Left lobe of liver (tissue), 2 donors: ENCODE measurements at regions not wholly inside any gene's neighbourhood (a gene's known extent, or its start where the extent isn't known, plus 50 kb on each side); places are given as distances from the start of the nearest gene placed in this dataset.

Source experiments
- ATAC-seq: fragments of 200-7000 bp; cut with Tn5 transposase; one replicate; pipeline ENCODE4 v1.9.1; 2020; ENCODE audit warnings: mild to moderate bottlenecking, moderate library complexity
- DNase-seq: peaks from one replicate; pipeline ENCODE4 v3.0.0-alpha.2; 2020; ENCODE audit warnings: low spot score
- donor health status: DM: no; HTN: no; CAD: no; lungs with moderate emphysema.
- donor health status: DM: no; HTN: yes; CAD: no.

DNA sequence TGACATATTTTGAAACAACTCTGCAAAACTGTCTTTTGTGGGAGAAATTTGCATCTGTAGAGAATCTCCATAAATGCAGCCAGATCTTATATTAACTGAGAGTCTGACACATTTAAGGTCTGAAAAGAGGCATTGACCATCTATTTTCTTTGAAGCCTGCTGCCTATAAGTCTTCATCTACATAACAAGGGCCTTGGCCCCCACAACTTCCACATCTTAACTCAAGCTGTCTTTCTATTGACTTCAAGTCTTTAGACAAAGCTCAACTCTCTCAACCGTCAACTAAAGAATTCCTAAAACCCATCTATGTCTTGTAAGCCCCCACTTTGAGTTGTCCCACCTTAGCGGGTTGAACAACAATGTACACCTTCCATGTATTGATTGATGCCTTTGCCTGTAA lies 72.4 kb upstream of the ADCY1 start:
- ATAC-seq (no peak), DNase-seq (no peak)

DNA sequence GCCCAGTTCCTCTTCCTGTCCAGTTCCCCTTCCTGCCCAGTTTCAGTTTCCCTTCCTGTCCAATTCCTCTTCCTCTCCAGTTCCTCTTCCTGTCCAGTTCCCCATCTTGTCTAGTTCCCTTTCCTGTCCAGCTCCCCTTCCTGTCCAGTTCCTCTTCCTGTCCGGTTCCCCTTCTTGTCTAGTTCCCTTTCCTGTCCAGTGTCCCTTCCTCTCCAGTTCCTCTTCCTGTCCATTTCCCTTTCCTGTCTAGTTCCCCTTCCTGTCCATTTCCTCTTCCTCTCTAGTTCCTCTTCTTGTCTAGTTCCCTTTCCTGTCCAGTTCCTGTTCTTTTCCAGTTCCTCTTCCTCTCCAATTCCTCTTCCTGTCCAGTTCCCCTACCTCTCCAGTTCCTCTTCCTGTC lies 68.1 kb upstream of the ADCY1 start:
- ATAC-seq (no peak), DNase-seq (no peak)

DNA sequence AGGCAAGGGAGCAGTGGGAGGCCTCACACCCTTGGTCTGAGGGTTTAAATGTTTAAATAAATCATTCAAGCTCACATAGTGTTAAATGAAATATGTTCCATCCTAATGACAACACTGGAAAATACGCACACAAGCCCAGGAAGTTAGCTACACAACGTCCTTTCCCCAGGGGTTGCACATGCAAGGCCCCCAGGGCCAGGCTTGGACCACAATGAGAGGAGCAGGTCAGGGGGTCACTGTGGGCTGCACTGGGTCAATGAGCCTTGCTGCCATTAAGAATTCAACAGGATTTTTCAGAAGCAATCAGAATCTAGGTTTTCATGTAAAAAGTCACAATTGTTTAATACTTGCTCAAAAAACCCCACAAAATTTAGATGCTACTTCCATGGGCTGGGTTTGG lies 64.9 kb upstream of the ADCY1 start:
- ATAC-seq (no peak), DNase-seq (no peak)

DNA sequence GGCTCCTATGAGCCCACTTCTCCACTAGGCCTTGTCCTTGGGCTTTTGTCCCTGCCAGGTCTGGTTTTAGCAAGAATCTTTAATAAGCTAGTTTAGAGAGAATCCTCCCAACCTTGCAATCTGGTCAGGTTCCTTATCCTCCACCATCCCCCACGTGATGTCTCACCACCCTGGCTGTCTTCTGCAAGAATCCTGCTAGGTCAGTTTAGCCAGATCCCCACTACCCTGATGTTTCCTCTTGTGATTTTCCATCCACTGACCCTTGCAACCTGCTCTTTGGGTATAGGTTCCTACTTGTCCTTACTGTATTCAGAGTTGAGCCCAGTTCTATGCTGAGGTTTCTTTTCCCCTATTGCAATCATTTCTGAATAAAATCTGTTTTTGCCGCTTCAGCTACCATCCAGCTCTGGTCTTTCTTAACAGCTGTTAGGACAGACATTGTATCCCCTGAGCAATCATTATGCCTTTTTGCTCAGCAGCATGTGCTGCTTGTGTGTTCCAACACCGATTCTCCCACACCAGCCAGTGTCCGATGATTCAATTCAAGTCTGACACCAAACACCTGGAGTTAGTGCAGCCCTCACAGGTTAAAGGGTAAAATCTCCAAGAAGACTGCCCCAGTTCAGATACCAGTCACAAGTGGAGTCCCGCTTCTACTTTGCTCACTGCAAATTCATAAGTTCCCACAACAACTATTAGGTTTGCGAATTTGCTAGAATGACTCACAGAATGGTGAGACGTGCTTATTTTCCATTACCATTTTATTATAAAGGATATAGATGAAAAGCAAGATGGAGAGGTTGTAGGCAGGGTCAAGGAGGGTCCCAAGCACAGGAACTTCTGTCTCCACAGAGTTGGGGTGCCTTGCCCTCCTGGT lies 62.2 kb upstream of the ADCY1 start:
- DNase-seq (no peak), ATAC-seq (no peak)

DNA sequence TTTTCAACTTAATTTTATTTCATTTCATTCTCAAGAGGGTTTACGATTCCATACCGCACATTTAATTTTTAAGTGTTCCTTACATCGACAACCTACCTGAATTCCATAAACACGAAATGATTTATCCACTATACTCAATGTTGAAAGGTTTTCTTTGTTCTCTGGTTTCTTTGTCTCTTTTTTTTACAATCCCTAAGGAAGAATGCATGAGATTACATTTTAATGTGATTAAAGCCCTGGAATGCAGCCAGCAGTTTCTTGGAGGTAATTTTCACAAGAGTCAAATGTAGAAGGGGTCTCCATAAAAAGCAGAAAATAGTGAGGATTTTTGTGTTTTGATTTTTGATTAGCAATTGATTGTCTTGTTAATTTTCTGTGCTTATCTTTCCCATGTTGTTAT lies 59.2 kb upstream of the ADCY1 start:
- no peak for DNase-seq
- ATAC-seq = no peak

DNA sequence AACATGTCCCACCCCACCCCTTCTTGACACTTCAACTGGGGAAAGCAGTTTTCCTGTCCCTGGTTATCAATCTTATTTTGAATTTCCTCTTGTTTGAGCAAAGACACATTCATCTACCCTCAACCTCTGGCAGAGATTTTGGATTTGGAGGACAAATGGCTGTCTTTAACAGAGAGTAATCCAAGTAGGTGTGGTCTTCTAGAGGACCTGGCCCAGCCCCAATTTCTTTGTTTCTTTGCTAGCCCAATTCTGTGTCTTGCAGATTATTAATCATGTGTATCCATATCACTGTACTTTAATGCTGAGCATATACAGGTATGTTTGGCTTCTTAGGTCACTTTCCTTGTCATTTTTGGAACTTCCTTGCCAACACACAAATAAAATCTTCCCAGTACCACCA lies 58.8 kb upstream of the ADCY1 start:
- no peak for ATAC-seq
- DNase-seq = no peak
